Retina (tissue), 1 donor: ENCODE measurements at regions not wholly inside any gene's neighbourhood (a gene's known extent, or its start where the extent isn't known, plus 50 kb on each side); places are given as distances from the start of the nearest gene placed in this dataset.

Source experiments
- DNase-seq: peaks from one replicate; pipeline ENCODE4 v3.0.0-alpha.2; 2016

GRCh38 chr5:4420177-4420576 is 720.0 kb upstream of the ADAMTS16 start:
- DNase-seq, result no peak

- DNase-seq, result peak; percentile 26
These were observed 719.4 kb upstream of the ADAMTS16 start for GRCh38 chr5:4420681-4421080.

GRCh38 chr5:4422247-4422646 is 717.9 kb upstream of the ADAMTS16 start:
- no peak for DNase-seq

GRCh38 chr5:4424895-4425294 is 715.2 kb upstream of the ADAMTS16 start:
- no peak for DNase-seq

GRCh38 chr5:4440536-4440935 is 699.6 kb upstream of the ADAMTS16 start:
- DNase-seq, result no peak

GRCh38 chr5:4442221-4442620 is 697.9 kb upstream of the ADAMTS16 start:
- DNase-seq, result no peak

- no peak for DNase-seq
These were observed 692.5 kb upstream of the ADAMTS16 start for GRCh38 chr5:4447657-4448056.

GRCh38 chr5:4453655-4454054 is 686.5 kb upstream of the ADAMTS16 start:
- no peak for DNase-seq

- no peak for DNase-seq
These were observed 660.7 kb upstream of the ADAMTS16 start for GRCh38 chr5:4479426-4479825.

GRCh38 chr5:4480528-4481349 is 659.4 kb upstream of the ADAMTS16 start:
- DNase-seq, result peak; percentile 23

- no peak for DNase-seq
These were observed 652.5 kb upstream of the ADAMTS16 start for GRCh38 chr5:4487581-4487980.

GRCh38 chr5:4511996-4512656 is 628.0 kb upstream of the ADAMTS16 start:
- peak; percentile 70 for DNase-seq

- DNase-seq, result no peak
These were observed 626.7 kb upstream of the ADAMTS16 start for GRCh38 chr5:4513381-4513780.

GRCh38 chr5:4514067-4514648 is 626.0 kb upstream of the ADAMTS16 start:
- DNase-seq, result no peak

- no peak for DNase-seq
These were observed 621.0 kb upstream of the ADAMTS16 start for GRCh38 chr5:4518903-4519672.

- DNase-seq, result no peak
These were observed 619.6 kb upstream of the ADAMTS16 start for GRCh38 chr5:4520559-4520958.

- no peak for DNase-seq
These were observed 617.1 kb upstream of the ADAMTS16 start for GRCh38 chr5:4523038-4523437.

- DNase-seq, result no peak
These were observed 608.1 kb upstream of the ADAMTS16 start for GRCh38 chr5:4531756-4532704.

GRCh38 chr5:4532705-4533080 is 607.4 kb upstream of the ADAMTS16 start:
- no peak for DNase-seq

- DNase-seq, result no peak
These were observed 606.5 kb upstream of the ADAMTS16 start for GRCh38 chr5:4533457-4534105.

GRCh38 chr5:4537489-4537888 is 602.6 kb upstream of the ADAMTS16 start:
- no peak for DNase-seq
